CD1c-positive myeloid dendritic cell (primary cell): ENCODE measurements at regions not wholly inside any gene's neighbourhood (a gene's known extent, or its start where the extent isn't known, plus 50 kb on each side); places are given as distances from the start of the nearest gene placed in this dataset.

ENCODE experiments used
- DNase-seq: peaks from one replicate; pipeline ENCODE4 v3.0.0-alpha.2; 2016; ENCODE audit errors: extremely low spot score

GRCh38 chr7:130896898-130897514, 163.0 kb upstream of the KLF14 start:
- DNase-seq, result peak; percentile 79

- DNase-seq, result no peak
Measured at GRCh38 chr7:130897515-130898419, 163.8 kb upstream of the KLF14 start.

GRCh38 chr7:130899071-130899560, 165.1 kb upstream of the KLF14 start:
- DNase-seq, result peak; percentile 42

- no peak for DNase-seq
Measured at GRCh38 chr7:130899638-130900401, 165.8 kb upstream of the KLF14 start.

GRCh38 chr7:130900471-130901076, 166.6 kb upstream of the KLF14 start:
- no peak for DNase-seq

- DNase-seq, result no peak
Measured at GRCh38 chr7:130901209-130901783, 167.3 kb upstream of the KLF14 start.

- DNase-seq, result no peak
Measured at GRCh38 chr7:130902755-130903357, 168.8 kb upstream of the KLF14 start.

GRCh38 chr7:130903358-130903974, 169.5 kb upstream of the KLF14 start:
- peak; percentile 87 for DNase-seq

- peak; percentile 37 for DNase-seq
Measured at GRCh38 chr7:130904031-130904757, 170.2 kb upstream of the KLF14 start.

GRCh38 chr7:130904792-130905191, 170.8 kb upstream of the KLF14 start:
- DNase-seq, result no peak

GRCh38 chr7:130906575-130906974, 172.6 kb upstream of the KLF14 start:
- no peak for DNase-seq

GRCh38 chr7:130907439-130907838, 173.4 kb upstream of the KLF14 start:
- DNase-seq, result no peak

GRCh38 chr7:130908345-130909160, 174.5 kb upstream of the KLF14 start:
- DNase-seq, result no peak

GRCh38 chr7:130909161-130909836, 175.3 kb upstream of the KLF14 start:
- no peak for DNase-seq

- DNase-seq, result peak; percentile 28
Measured at GRCh38 chr7:130909881-130910672, 176.1 kb upstream of the KLF14 start.

GRCh38 chr7:130910949-130911944, 177.2 kb upstream of the KLF14 start:
- DNase-seq, result no peak
